Upper lobe of left lung (tissue), 6 donors: ENCODE measurements at regions not wholly inside any gene's neighbourhood (a gene's known extent, or its start where the extent isn't known, plus 50 kb on each side); places are given as distances from the start of the nearest gene placed in this dataset.

ENCODE experiments used
- ATAC-seq, 2 donors: fragments of 200-7000 bp; cut with Tn5 transposase; one replicate each; pipeline ENCODE4 v1.9.1; 2022; ENCODE audit warnings: mild to moderate bottlenecking in 2 of 2, moderate library complexity in 2 of 2; ENCODE audit not compliant: low FRiP score in 2 of 2
- DNase-seq, 2 donors: peaks; one replicate each; pipeline ENCODE4 v3.0.0-alpha.2; 2019 to 2020
- H3K27ac ChIP-seq, 4 donors: fragments of 200-600 bp; sonication (generic); one replicate each; pipeline ENCODE4 v1.5.1; 2016 to 2019
- H3K27me3 ChIP-seq, 4 donors: fragments of 200-600 bp; sonication (generic); one replicate each; pipeline ENCODE4 v1.5.1; 2017 to 2019
- H3K36me3 ChIP-seq, 4 donors: fragments of 200-600 bp; sonication (generic); one replicate each; pipeline ENCODE4 v1.5.1; 2016 to 2019
- H3K4me1 ChIP-seq, 4 donors: fragments of 200-600 bp; sonication (generic); one replicate each; pipeline ENCODE4 v1.5.1; 2018 to 2019
- H3K4me3 ChIP-seq, 4 donors: fragments of 200-600 bp; sonication (generic); one replicate each; pipeline ENCODE4 v1.5.1; 2017 to 2019; ENCODE audit warnings: mild to moderate bottlenecking in 2 of 4, moderate library complexity in 1 of 4
- H3K9me3 ChIP-seq, 4 donors: fragments of 200-600 bp; sonication (generic); one replicate each; pipeline ENCODE4 v1.5.1; 2018 to 2019
- EP300 ChIP-seq, 4 donors: sonication (generic); formaldehyde crosslinking; IDR thresholded peaks; one replicate each; pipeline ENCODE4 v1.5.1; 2017; ENCODE audit warnings: antibody characterized with exemption in 4 of 4, control low read depth in 2 of 4
- POLR2A ChIP-seq, 4 donors: fragments of 450-650 bp; IDR thresholded peaks; one replicate each; pipeline ENCODE4 v1.5.1; 2016 to 2017; ENCODE audit warnings: antibody characterized with exemption in 4 of 4, mild to moderate bottlenecking in 2 of 4
- POLR2AphosphoS5 ChIP-seq, 2 donors: sonication (generic); formaldehyde crosslinking; IDR thresholded peaks; one replicate each; pipeline ENCODE4 v1.5.1; 2017; ENCODE audit warnings: antibody characterized with exemption in 2 of 2
- WGBS, 2 donors: methylation state at CpG; one replicate each; pipeline ENCODE4 v1.1.5; 2017 to 2018; 5-methylcytosine and 5-hydroxymethylcytosine counted together
- TF ChIP-seq, protein P1 (sequence below), 6 experiments: fragments of 450-650 bp in 4 of 6; fragments of 200-600 bp in 2 of 6; sonication (generic) in 2 of 6; IDR thresholded peaks; one replicate each; pipeline ENCODE4 v1.5.1; 2016 to 2019; ENCODE audit warnings: antibody characterized with exemption in 6 of 6
- donor health status: DM: no; HTN: no; CAD: no; lungs with moderate emphysema.
- donor health status: DM: no; HTN: yes; CAD: no; lungs with severe emphysema.

- no peak for TF ChIP-seq POLR2AphosphoS5 (IDR thresholded peaks at IDR 0.05)
- TF ChIP-seq EP300 (IDR thresholded peaks at IDR 0.05): no peak
- no peak for TF ChIP-seq POLR2A (IDR thresholded peaks at IDR 0.05)
- TF ChIP-seq, protein P1, sequence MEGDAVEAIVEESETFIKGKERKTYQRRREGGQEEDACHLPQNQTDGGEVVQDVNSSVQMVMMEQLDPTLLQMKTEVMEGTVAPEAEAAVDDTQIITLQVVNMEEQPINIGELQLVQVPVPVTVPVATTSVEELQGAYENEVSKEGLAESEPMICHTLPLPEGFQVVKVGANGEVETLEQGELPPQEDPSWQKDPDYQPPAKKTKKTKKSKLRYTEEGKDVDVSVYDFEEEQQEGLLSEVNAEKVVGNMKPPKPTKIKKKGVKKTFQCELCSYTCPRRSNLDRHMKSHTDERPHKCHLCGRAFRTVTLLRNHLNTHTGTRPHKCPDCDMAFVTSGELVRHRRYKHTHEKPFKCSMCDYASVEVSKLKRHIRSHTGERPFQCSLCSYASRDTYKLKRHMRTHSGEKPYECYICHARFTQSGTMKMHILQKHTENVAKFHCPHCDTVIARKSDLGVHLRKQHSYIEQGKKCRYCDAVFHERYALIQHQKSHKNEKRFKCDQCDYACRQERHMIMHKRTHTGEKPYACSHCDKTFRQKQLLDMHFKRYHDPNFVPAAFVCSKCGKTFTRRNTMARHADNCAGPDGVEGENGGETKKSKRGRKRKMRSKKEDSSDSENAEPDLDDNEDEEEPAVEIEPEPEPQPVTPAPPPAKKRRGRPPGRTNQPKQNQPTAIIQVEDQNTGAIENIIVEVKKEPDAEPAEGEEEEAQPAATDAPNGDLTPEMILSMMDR (IDR thresholded peaks at IDR 0.05): no peak
- H3K36me3 ChIP-seq: no peaks in the 10 kb centered on the region
- ATAC-seq (no peak), DNase-seq (no peak)
- H3K4me1 ChIP-seq: no peaks in the 10 kb centered on the region
- 75 to 83% methylated on average over 1 of the region's 1 CpG for WGBS, 2 donors
- peaks cover 0 to 3% (median 0%) of the 10 kb centered on the region in 4 donors for H3K9me3 ChIP-seq
- H3K27ac ChIP-seq: no peak overlapping the region
- H3K4me3 ChIP-seq: no peak overlapping the region
- H3K27me3 ChIP-seq: no peaks in the 10 kb centered on the region
Observed at GRCh38 chr6:103277936-103278335, 1581.8 kb downstream of the HACE1 start.

DNA sequence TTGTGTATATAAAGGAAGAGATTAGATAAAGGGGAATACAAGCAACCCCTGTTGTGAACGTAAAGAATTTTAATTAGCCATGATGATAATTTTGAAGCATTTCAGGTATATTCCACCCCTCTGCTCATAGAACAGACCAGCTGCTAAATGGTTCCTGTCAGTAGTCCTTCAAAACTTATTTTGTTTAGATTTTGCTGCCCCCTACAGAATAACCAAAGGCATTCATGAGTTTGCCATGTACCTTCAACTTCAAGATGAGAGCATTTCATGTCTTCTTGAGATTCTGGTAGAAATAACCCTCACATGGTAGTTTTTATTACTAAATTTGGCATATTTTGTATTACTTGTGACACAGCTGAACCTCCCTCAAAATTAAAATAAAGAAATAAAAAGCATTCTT is 1586.7 kb downstream of the HACE1 start:
- no peaks in the 10 kb centered on the region for H3K27me3 ChIP-seq
- H3K27ac ChIP-seq: no peak overlapping the region
- no peaks in the 10 kb centered on the region for H3K36me3 ChIP-seq
- no peak for ATAC-seq
- H3K9me3 ChIP-seq: peaks cover 0 to 3% (median 0%) of the 10 kb centered on the region in 4 donors
- H3K4me3 ChIP-seq: no peak overlapping the region
- TF ChIP-seq, protein P1 (IDR thresholded peaks at IDR 0.05): no peak
- no peak for TF ChIP-seq EP300 (IDR thresholded peaks at IDR 0.05)
- TF ChIP-seq POLR2AphosphoS5 (IDR thresholded peaks at IDR 0.05): no peak
- TF ChIP-seq POLR2A (IDR thresholded peaks at IDR 0.05): no peak
- 22 to 36% methylated on average over 1 of the region's 1 CpG for WGBS, 2 donors
- H3K4me1 ChIP-seq: no peaks in the 10 kb centered on the region
- DNase-seq: no peak

GRCh38 chr6:103269581-103269980 is 1590.1 kb downstream of the HACE1 start:
- Histone ChIP-seq H3K9me3 (no peaks in the 10 kb centered on the region), H3K36me3 (no peaks in the 10 kb centered on the region), H3K27ac (no peak overlapping the region), H3K27me3 (no peaks in the 10 kb centered on the region), H3K4me3 (no peak overlapping the region), H3K4me1 (no peaks in the 10 kb centered on the region)
- TF ChIP-seq POLR2AphosphoS5 (IDR thresholded peaks at IDR 0.05) (no peak), POLR2A (IDR thresholded peaks at IDR 0.05) (no peak), EP300 (IDR thresholded peaks at IDR 0.05) (no peak)
- TF ChIP-seq, protein P1 (IDR thresholded peaks at IDR 0.05): no peak
- ATAC-seq (no peak), DNase-seq (no peak)
- WGBS, 2 donors: 44 to 51% methylated on average over 2 of the region's 2 CpGs

DNA sequence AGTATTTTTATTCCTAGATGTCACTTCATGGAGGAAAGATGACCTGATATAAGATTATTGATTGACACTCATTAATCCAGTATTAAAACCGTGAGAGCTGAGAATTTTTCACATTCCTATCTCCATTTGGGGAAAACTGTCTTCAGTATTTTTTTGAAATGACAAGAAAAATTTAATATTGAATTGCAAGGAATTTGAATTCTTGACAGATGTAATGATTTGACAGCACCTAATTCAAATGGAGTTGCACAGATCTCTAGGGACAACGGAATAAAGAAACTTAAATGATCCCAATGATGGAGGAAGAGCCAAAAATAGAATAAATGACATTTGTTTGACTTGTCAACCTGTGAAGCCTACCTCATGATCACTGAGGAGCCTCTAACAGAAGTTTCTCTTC is 1591.4 kb downstream of the HACE1 start:
- WGBS, 2 donors: 53 to 63% methylated on average over 2 of the region's 2 CpGs
- Histone ChIP-seq H3K36me3 (no peaks in the 10 kb centered on the region), H3K4me3 (no peak overlapping the region), H3K4me1 (no peaks in the 10 kb centered on the region), H3K27me3 (no peaks in the 10 kb centered on the region), H3K27ac (no peak overlapping the region), H3K9me3 (no peaks in the 10 kb centered on the region)
- DNase-seq (no peak), ATAC-seq (no peak)
- TF ChIP-seq, protein P1 (IDR thresholded peaks at IDR 0.05): no peak
- no peak for TF ChIP-seq POLR2AphosphoS5 (IDR thresholded peaks at IDR 0.05)
- no peak for TF ChIP-seq POLR2A (IDR thresholded peaks at IDR 0.05)
- no peak for TF ChIP-seq EP300 (IDR thresholded peaks at IDR 0.05)

GRCh38 chr6:103264020-103264419 is 1595.7 kb downstream of the HACE1 start:
- H3K27me3 ChIP-seq: no peaks in the 10 kb centered on the region
- WGBS, 2 donors: 92 to 100% methylated on average over 1 to 9 of the region's 9 CpGs
- DNase-seq (no peak), ATAC-seq (no peak)
- H3K4me3 ChIP-seq: no peak overlapping the region
- no peaks in the 10 kb centered on the region for H3K4me1 ChIP-seq
- H3K36me3 ChIP-seq: no peaks in the 10 kb centered on the region
- TF ChIP-seq POLR2AphosphoS5 (IDR thresholded peaks at IDR 0.05) (no peak), POLR2A (IDR thresholded peaks at IDR 0.05) (no peak), EP300 (IDR thresholded peaks at IDR 0.05) (no peak)
- TF ChIP-seq, protein P1 (IDR thresholded peaks at IDR 0.05): no peak
- no peak overlapping the region for H3K27ac ChIP-seq
- H3K9me3 ChIP-seq: no peaks in the 10 kb centered on the region
